ENCODE measurements at regions not wholly inside any gene's neighbourhood (a gene's known extent, or its start where the extent isn't known, plus 50 kb on each side); places are given as distances from the start of the nearest gene placed in this dataset.

DNA sequence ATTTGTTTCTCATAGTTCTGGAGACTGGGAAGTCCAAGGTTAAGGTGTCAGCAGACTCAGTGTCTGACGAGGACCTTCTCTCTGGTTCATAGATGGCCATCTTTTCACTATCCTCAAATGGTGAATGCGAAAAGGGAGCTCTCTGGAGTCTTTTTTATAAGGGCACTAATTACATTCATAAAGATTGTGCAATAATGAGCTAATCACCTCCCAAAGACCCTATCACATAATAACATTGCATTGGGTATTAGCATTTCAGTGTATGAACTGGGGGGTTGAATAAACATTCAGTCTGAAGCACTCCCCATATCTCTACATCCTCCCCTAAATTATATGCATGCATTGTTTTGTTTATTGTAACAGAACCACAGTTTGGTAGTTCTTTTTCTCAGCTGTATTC, 1086.5 kb downstream of the CDH11 start:
- POLR2A ChIA-PET = no interaction called here
- Mint-ChIP-seq H3K36me3 (ENCODE audit: insufficient read depth, unreplicated experiment) (no peaks in the 10 kb centered on the region), H3K27ac (ENCODE audit: unreplicated experiment) (no peak overlapping the region), H3K4me1 (ENCODE audit: low read depth, unreplicated experiment) (no peaks in the 10 kb centered on the region), H3K9me3 (ENCODE audit: unreplicated experiment) (peaks cover 6% of the 10 kb centered on the region), H3K27me3 (ENCODE audit: insufficient read depth, unreplicated experiment) (no peaks in the 10 kb centered on the region), H3K4me3 (ENCODE audit: unreplicated experiment) (no peak overlapping the region)
- no peaks in the 10 kb centered on the region for H3K9me3 ChIP-seq
- CTCF ChIA-PET = interaction anchor here (0.6 kb wide), 1 partner anchor 413 kb away, joined by 3 read pairs; no protein-coding TSS in a partner anchor
- no peaks in the 10 kb centered on the region for H3K27me3 ChIP-seq (replicated peaks; ENCODE audit: control insufficient read depth, insufficient read depth, low read length)
- no peak overlapping the region for H3K4me3 ChIP-seq (ENCODE audit: low read depth, low read length)
- TF ChIP-seq, protein P1, sequence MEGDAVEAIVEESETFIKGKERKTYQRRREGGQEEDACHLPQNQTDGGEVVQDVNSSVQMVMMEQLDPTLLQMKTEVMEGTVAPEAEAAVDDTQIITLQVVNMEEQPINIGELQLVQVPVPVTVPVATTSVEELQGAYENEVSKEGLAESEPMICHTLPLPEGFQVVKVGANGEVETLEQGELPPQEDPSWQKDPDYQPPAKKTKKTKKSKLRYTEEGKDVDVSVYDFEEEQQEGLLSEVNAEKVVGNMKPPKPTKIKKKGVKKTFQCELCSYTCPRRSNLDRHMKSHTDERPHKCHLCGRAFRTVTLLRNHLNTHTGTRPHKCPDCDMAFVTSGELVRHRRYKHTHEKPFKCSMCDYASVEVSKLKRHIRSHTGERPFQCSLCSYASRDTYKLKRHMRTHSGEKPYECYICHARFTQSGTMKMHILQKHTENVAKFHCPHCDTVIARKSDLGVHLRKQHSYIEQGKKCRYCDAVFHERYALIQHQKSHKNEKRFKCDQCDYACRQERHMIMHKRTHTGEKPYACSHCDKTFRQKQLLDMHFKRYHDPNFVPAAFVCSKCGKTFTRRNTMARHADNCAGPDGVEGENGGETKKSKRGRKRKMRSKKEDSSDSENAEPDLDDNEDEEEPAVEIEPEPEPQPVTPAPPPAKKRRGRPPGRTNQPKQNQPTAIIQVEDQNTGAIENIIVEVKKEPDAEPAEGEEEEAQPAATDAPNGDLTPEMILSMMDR (IDR thresholded peaks at IDR 0.05; ENCODE audit: insufficient read depth in 1 of 2, low read depth in 1 of 2, low read length in 1 of 2, severe bottlenecking in 1 of 2, unreplicated experiment in 1 of 2) = no peak
- intact Hi-C loops (cut with micrococcal nuclease; ENCODE audit: unreplicated experiment) = no loop called here
- H3K36me3 ChIP-seq (ENCODE audit: control insufficient read depth, insufficient read depth, low read length) = no peaks in the 10 kb centered on the region
- no TSS peak for BruUV-seq (replicated peaks)
- DNase-seq = no peak
- H3K4me1 ChIP-seq = no peaks in the 10 kb centered on the region

DNA sequence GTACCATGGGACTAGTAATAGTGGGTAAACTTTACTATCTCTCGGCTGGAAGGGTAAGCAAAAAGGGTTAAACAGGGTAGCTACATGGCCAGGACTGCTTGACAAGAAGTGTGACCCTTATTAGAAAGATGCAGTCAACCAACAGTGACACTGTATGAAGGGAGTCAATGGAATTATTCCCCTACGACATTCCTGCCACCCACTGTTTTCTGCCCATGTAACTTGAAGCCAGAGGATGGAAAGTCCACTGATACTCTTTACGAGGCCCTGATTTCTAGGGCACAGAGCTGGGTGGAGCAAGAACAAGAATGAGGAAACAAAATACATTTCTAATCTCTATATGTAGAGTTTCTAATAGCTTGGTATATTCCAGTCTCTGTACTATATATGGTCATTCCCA, 1102.5 kb downstream of the CDH11 start:
- no peak for DNase-seq
- no peaks in the 10 kb centered on the region for H3K36me3 ChIP-seq (ENCODE audit: control insufficient read depth, insufficient read depth, low read length)
- ChIA-PET POLR2A (no interaction called here), CTCF (no interaction called here)
- intact Hi-C loops (cut with micrococcal nuclease; ENCODE audit: unreplicated experiment) = no loop called here
- H3K9me3 ChIP-seq = no peaks in the 10 kb centered on the region
- Mint-ChIP-seq H3K4me3 (ENCODE audit: unreplicated experiment) (no peak overlapping the region), H3K4me1 (ENCODE audit: low read depth, unreplicated experiment) (no peaks in the 10 kb centered on the region), H3K27ac (ENCODE audit: unreplicated experiment) (no peak overlapping the region), H3K36me3 (ENCODE audit: insufficient read depth, unreplicated experiment) (no peaks in the 10 kb centered on the region), H3K9me3 (ENCODE audit: unreplicated experiment) (no peaks in the 10 kb centered on the region), H3K27me3 (ENCODE audit: insufficient read depth, unreplicated experiment) (peaks cover 3% of the 10 kb centered on the region)
- H3K4me3 ChIP-seq (ENCODE audit: low read depth, low read length) = no peak overlapping the region
- no peaks in the 10 kb centered on the region for H3K27me3 ChIP-seq (replicated peaks; ENCODE audit: control insufficient read depth, insufficient read depth, low read length)
- BruUV-seq (replicated peaks) = no TSS peak
- H3K4me1 ChIP-seq = no peaks in the 10 kb centered on the region
- TF ChIP-seq, protein P1 (IDR thresholded peaks at IDR 0.05; ENCODE audit: insufficient read depth in 1 of 2, low read depth in 1 of 2, low read length in 1 of 2, severe bottlenecking in 1 of 2, unreplicated experiment in 1 of 2) = no peak

DNA sequence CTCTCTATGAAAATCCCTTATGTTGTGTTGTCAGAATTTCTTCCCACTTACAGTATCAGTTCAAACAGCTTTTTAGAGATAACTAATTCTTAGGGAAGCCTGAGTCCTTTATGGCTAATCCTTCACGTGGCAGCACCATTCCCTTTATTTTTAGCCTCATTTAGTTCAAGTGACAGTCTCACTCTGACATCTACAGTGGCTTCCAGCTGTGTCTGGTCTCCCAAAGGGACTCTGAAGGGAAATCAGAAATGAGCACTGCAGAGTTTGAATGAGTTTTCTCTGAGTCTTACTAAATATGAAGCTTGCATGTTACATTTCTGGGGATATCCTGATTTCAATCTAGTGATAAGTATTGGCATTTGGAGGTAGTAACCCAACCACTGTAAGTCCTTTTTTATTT, 1104.1 kb downstream of the CDH11 start:
- POLR2A ChIA-PET = no interaction called here
- H3K27me3 ChIP-seq (replicated peaks; ENCODE audit: control insufficient read depth, insufficient read depth, low read length) = no peaks in the 10 kb centered on the region
- no peaks in the 10 kb centered on the region for H3K36me3 ChIP-seq (ENCODE audit: control insufficient read depth, insufficient read depth, low read length)
- no TSS peak for BruUV-seq (replicated peaks)
- Mint-ChIP-seq H3K9me3 (ENCODE audit: unreplicated experiment) (no peaks in the 10 kb centered on the region), H3K4me3 (ENCODE audit: unreplicated experiment) (no peak overlapping the region), H3K27me3 (ENCODE audit: insufficient read depth, unreplicated experiment) (peaks cover 3% of the 10 kb centered on the region), H3K4me1 (ENCODE audit: low read depth, unreplicated experiment) (no peaks in the 10 kb centered on the region), H3K27ac (ENCODE audit: unreplicated experiment) (no peak overlapping the region), H3K36me3 (ENCODE audit: insufficient read depth, unreplicated experiment) (no peaks in the 10 kb centered on the region)
- no peaks in the 10 kb centered on the region for H3K4me1 ChIP-seq
- CTCF ChIA-PET = no interaction called here
- TF ChIP-seq, protein P1 (IDR thresholded peaks at IDR 0.05; ENCODE audit: insufficient read depth in 1 of 2, low read depth in 1 of 2, low read length in 1 of 2, severe bottlenecking in 1 of 2, unreplicated experiment in 1 of 2) = no peak
- intact Hi-C loops (cut with micrococcal nuclease; ENCODE audit: unreplicated experiment) = no loop called here
- no peaks in the 10 kb centered on the region for H3K9me3 ChIP-seq
- DNase-seq = no peak
- no peak overlapping the region for H3K4me3 ChIP-seq (ENCODE audit: low read depth, low read length)
